GM19025 (cell line): ENCODE measurements at regions not wholly inside any gene's neighbourhood (a gene's known extent, or its start where the extent isn't known, plus 50 kb on each side); places are given as distances from the start of the nearest gene placed in this dataset.
"Not testable (repeated sequence)": the region's sequence is repeated elsewhere in the genome, so short reads cannot be mapped to it uniquely, and the experiment has no call there.

Source experiments
- ATAC-seq: cut with Tn5 transposase; IDR thresholded peaks from one replicate; pipeline ENCODE4 v1.9.1; 2021; ENCODE audit warnings: mild to moderate bottlenecking, low read depth, moderate library complexity; ENCODE audit not compliant: unreplicated experiment

GRCh38 chr11:122210367-122210997 lies 94.5 kb upstream of the BLID start:
- ATAC-seq: no peak

- no peak for ATAC-seq
Observed at GRCh38 chr11:122209619-122210366, 93.8 kb upstream of the BLID start.

DNA sequence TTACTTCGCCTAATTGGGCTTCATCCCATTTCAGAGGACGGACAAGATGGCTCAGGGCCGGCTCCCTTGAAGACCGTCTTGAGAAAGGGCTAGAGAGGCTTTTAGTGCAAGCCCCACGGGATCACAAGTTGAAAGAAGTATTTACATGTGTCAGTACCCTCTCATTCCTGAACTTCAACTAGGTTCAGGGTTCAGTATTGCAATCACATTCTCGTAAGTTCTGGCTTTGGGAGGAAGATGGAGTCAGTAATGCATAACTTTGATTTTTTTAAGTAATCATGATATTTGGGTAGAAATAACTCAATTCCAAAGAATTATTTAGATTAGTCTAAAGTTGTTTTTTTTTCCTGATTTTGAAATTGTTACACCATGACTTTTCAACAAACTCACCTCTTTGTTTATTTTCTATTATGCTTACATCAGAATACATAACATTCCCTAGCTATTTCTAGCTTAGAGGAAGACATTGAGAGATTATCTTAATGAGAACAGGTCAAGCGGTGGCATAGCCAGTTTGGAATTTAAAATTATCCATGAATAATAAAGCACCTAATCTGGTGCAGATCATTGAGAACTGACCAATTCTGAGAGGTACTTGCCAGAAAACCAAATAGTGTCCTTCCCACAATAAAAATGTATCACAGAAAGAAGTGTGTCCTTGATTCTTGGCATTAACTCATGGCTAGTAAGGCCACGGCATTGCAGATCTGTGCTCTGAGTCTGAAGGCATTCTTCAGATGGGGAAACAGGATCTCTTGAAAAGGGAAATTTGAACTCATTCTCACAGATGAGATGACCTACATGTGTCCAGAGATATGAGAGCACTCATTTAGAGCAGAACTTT lies 92.1 kb upstream of the BLID start:
- ATAC-seq: no peak

- ATAC-seq: no peak
Observed at GRCh38 chr11:122207505-122207904, 91.5 kb upstream of the BLID start.

- no peak for ATAC-seq
Observed at GRCh38 chr11:122205036-122205435, 89.0 kb upstream of the BLID start.

- ATAC-seq: no peak
Observed at GRCh38 chr11:122204206-122204605, 88.2 kb upstream of the BLID start.

GRCh38 chr11:122202951-122203456 lies 87.0 kb upstream of the BLID start:
- ATAC-seq: no peak

- ATAC-seq: no peak
Observed at GRCh38 chr11:122202161-122202950, 86.3 kb upstream of the BLID start.

DNA sequence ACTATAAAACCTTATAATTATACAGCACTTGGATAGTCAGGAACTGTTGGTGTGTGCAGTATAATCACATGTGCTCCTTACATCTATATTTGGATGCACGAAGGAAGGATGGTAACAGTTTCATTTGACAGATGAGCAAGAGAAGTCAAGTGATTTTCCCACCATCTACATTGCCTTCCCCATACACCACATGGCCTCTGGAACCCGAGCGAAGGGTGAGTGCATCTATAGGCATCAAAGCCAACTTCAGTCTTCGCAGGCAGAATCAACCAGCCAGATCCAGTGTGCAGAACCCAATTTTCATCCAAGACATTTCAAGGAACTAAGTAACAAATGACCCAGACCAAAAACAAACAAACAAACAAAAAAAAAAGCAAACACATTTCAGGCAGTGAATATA lies 85.1 kb upstream of the BLID start:
- ATAC-seq: no peak

DNA sequence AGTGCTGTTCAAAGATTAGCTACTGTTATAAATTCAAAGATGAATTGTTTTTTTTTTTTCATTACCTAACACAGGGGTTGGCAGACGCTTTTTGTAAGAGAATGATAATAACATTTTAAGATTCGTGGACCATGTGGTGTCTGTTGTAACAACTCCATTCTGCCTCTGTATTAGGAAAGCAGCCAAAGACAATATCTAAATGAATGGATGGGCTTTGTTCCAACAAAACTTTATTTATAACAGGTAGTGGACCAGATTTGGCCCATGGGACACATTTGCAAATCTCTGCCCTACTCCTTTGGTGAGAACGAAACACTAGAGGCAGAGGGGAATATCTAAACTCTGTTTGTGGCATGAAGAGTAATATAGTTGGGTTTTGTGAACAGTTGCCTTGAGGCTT lies 83.6 kb upstream of the BLID start:
- ATAC-seq: no peak

- ATAC-seq: no peak
Observed at GRCh38 chr11:122198291-122198983, 82.4 kb upstream of the BLID start.

GRCh38 chr11:122197066-122197987 lies 81.3 kb upstream of the BLID start:
- ATAC-seq: no peak

GRCh38 chr11:122195790-122196189 lies 79.8 kb upstream of the BLID start:
- no peak for ATAC-seq

DNA sequence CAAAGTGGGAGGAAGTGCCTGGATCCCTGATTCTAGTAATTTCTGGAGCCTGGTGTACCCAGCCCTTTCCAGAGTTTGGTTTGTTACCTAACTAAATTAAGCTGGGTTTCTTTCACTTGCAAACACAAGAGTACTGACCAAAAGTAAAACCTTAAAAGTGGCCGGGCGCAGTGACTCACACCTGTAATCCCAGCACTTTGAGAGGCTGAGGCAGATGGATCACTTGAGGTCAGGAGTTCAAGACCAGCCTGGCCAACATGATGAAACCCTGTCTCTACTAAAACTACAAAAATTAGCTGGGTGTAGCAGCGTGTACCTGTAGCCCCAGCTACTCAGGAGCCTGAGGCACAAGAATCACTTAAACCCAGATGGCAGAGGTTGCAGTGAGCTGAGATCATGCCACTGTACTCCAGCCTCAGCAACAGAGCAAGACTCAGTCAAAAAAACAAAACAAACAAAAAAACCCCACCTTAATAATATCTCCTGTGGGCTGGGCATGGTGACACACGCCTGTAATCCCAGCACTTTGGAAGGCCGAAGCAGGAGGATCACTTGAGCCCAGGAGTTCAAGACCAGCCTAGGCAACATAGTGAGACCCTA lies 78.0 kb upstream of the BLID start:
- not testable (repeated sequence) for ATAC-seq

DNA sequence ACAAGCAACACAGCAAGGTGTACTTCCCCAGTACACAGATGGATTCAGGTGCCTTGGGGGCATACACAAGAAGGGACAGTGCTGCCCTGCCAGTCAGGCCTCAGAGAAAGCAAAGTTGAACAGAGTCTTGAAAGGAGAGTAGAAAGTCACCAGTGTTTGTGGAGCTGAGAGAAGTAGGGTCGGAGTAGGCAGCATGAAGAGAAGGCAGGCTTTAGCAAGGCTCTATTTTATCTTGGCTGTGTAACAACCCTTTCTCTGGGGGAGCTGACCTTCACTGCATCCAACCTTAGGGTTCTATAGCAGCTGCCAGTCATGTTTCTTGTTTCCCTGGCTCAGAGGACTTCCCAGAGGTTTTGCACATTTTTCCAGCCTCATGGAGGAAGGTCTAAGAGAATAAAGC lies 77.4 kb upstream of the BLID start:
- ATAC-seq: no peak

DNA sequence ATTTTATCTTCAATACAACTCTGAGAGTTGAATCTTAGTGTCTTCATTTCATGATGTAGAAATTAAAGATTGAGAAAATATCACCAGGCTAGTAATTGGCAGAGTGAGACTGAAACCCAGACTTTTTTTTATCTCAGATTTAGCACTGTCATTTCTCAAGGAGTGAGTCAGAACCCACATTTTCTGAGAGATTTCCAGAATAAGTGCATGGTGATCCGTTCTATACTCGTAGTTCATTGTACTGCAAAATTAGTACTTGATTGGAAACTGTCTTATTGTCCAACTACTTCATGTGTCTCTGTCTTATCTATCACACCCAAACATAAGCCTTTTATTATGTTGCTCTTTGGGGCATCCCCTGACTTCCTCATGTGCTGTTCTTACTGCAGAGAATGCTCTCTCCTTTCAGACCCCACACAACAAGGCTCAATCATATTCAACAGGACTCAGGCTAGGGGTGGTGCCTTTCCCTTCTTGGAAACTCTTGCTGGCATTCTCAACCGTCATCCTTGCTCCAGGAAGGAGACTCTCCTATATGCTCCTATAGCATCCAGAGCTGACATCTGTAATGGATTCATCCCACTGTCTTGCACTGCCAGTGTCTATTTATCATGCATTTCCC lies 76.7 kb upstream of the BLID start:
- ATAC-seq: no peak

DNA sequence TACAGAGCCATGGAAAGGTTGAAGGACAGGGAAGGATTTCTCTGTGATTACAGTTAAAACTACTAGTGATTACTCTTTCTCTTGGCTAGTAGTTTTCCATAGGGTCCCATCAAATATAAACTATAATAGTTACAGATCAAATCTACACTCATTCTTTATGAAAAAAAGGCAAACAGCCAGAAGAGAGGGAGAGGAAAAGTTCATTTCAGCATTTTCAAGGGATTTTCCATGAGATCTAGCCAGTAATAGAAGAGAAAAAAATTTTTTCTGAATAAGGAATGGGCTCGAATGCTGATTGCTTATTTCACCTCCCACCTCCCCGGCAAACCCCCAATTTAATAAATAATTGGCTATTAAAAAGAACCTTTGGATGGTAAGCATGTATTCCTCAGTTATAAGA lies 74.8 kb upstream of the BLID start:
- ATAC-seq: no peak

GRCh38 chr11:122189229-122189628 lies 73.2 kb upstream of the BLID start:
- ATAC-seq: no peak
